SK-N-SH (cell line): ENCODE measurements at regions not wholly inside any gene's neighbourhood (a gene's known extent, or its start where the extent isn't known, plus 50 kb on each side); places are given as distances from the start of the nearest gene placed in this dataset.

Experiments
- CTCF ChIA-PET: fragments of 300-600, 350-600 bp; formaldehyde crosslinking; extraction: SDS; loops from one replicate; lab custom pipeline; 2021; lab: Yijun Ruan, JAX
- POLR2A ChIA-PET: fragments of 350-600 bp; sonication (Branson Sonifier 250); formaldehyde crosslinking; extraction: SDS; loops from one replicate; lab custom pipeline; 2020; ENCODE audit warnings: antibody characterized with exemption, inconsistent platforms; lab: Yijun Ruan, JAX
- DNase-seq: peaks from one replicate; pipeline ENCODE4 v3.0.0; 2012
- H2AFZ ChIP-seq: fragments of 200-600 bp; sonication (generic); 2 replicates; pipeline ENCODE4 v1.8.1; 2016; ENCODE audit warnings: antibody characterized with exemption, mild to moderate bottlenecking, low read depth
- H3F3A ChIP-seq: fragments of 200-600 bp; sonication (generic); replicated peaks from 2 replicates; pipeline ENCODE3; 2016; ENCODE audit warnings: antibody characterized with exemption, mild to moderate bottlenecking; ENCODE audit not compliant: insufficient read depth
- H3K27ac ChIP-seq, 2 experiments: fragments of 200-500 bp in 1 of 2; fragments of 200-600 bp in 1 of 2; sonication (Bioruptor generic) in 1 of 2; sonication (generic), shearing (Covaris generic) in 1 of 2; 2 replicates each; pipeline versions ENCODE4 v1.5.1 to v1.6.1; 2014 to 2016; ENCODE audit warnings: low read depth in 2 of 2, inconsistent platforms in 1 of 2, low read length in 1 of 2, mild to moderate bottlenecking in 1 of 2, mixed read lengths in 1 of 2
- H3K27me3 ChIP-seq: fragments of 200-600 bp; sonication (generic), shearing (Covaris generic); 2 replicates; pipeline ENCODE4 v1.6.1; 2016; ENCODE audit warnings: mixed run types; ENCODE audit not compliant: insufficient read depth
- H3K36me3 ChIP-seq, 2 experiments: fragments of 200-500 bp in 1 of 2; fragments of 200-600 bp in 1 of 2; sonication (Bioruptor generic) in 1 of 2; sonication (generic) in 1 of 2; replicated peaks in 1 of 2; 2 replicates each; pipeline versions ENCODE3 to v1.5.1; 2014 to 2016; ENCODE audit warnings: low read length in 1 of 2, mild to moderate bottlenecking in 1 of 2; ENCODE audit not compliant: insufficient read depth in 2 of 2, control insufficient read depth in 1 of 2
- H3K4me1 ChIP-seq, 2 experiments: fragments of 200-500 bp in 1 of 2; fragments of 200-600 bp in 1 of 2; sonication (Bioruptor generic) in 1 of 2; sonication (generic), shearing (Covaris generic) in 1 of 2; 2 replicates each; pipeline versions ENCODE4 v1.5.1 to v1.6.1; 2014 to 2016; ENCODE audit warnings: low read depth in 1 of 2, low read length in 1 of 2, mixed run types in 1 of 2; ENCODE audit not compliant: insufficient read depth in 2 of 2, control insufficient read depth in 1 of 2
- H3K4me2 ChIP-seq: fragments of 200-600 bp; sonication (generic), shearing (Covaris generic); 2 replicates; pipeline ENCODE4 v1.6.1; 2017; ENCODE audit warnings: mixed run types
- H3K4me3 ChIP-seq, 2 experiments: fragments of 200-500 bp in 1 of 2; fragments of 200-600 bp in 1 of 2; sonication (Bioruptor generic) in 1 of 2; sonication (generic), shearing (Covaris generic) in 1 of 2; 2 replicates each; pipeline versions ENCODE4 v1.5.1 to v1.8.1; 2014 to 2016; ENCODE audit warnings: low read depth in 2 of 2, inconsistent platforms in 1 of 2, low read length in 1 of 2, mild to moderate bottlenecking in 1 of 2, mixed read lengths in 1 of 2, moderate library complexity in 1 of 2
- H3K79me2 ChIP-seq: fragments of 200-600 bp; sonication (generic); 2 replicates; pipeline ENCODE4 v1.8.1; 2017; ENCODE audit warnings: mild to moderate bottlenecking; ENCODE audit not compliant: insufficient read depth
- H3K9ac ChIP-seq: fragments of 200-600 bp; sonication (generic); 2 replicates; pipeline ENCODE4 v1.6.1; 2017; ENCODE audit warnings: mixed run types
- H3K9me2 ChIP-seq: fragments of 200-600 bp; sonication (generic); 2 replicates; pipeline ENCODE4 v1.6.1; 2017; ENCODE audit warnings: mixed run types
- H3K9me3 ChIP-seq: fragments of 200-600 bp; sonication (generic); 2 replicates; pipeline ENCODE4 v1.6.1; 2017; ENCODE audit warnings: mixed run types, mild to moderate bottlenecking, moderate library complexity
- H4K20me1 ChIP-seq: fragments of 200-600 bp; sonication (generic); 2 replicates; pipeline ENCODE4 v1.6.1; 2017; ENCODE audit warnings: mild to moderate bottlenecking, mixed run types; ENCODE audit not compliant: insufficient read depth
- EP300 ChIP-seq, 2 experiments: IDR thresholded peaks; 2 replicates each; pipeline versions ENCODE4 v1.4.0 to v1.6.1; 2012; ENCODE audit warnings: borderline replicate concordance in 1 of 2, low read depth in 1 of 2, low read length in 1 of 2
- FOSL2 ChIP-seq: IDR thresholded peaks from 2 replicates; pipeline ENCODE4 v1.4.0; 2012; ENCODE audit warnings: low read depth, mild to moderate bottlenecking, moderate library complexity, borderline replicate concordance
- FOXM1 ChIP-seq: IDR thresholded peaks from 2 replicates; pipeline ENCODE4 v1.4.0; 2012; ENCODE audit warnings: low read depth, mild to moderate bottlenecking
- GABPA ChIP-seq: IDR thresholded peaks from 2 replicates; pipeline ENCODE4 v1.4.0; 2012; ENCODE audit warnings: low read depth, mild to moderate bottlenecking
- GATA2 ChIP-seq: sonication (generic); formaldehyde crosslinking; IDR thresholded peaks from 2 replicates; pipeline ENCODE4 v1.5.0; 2020; ENCODE audit warnings: mild to moderate bottlenecking, missing genetic modification reagents
- MEF2A ChIP-seq: IDR thresholded peaks from 2 replicates; pipeline ENCODE4 v1.4.0; 2012; ENCODE audit warnings: low read depth, borderline replicate concordance
- NFIC ChIP-seq: IDR thresholded peaks from 2 replicates; pipeline ENCODE4 v1.4.0; 2012; ENCODE audit warnings: borderline replicate concordance
- NRF1 ChIP-seq: IDR thresholded peaks from 2 replicates; pipeline ENCODE4 v1.6.1; 2012; ENCODE audit warnings: low read depth, mild to moderate bottlenecking, low read length
- PBX3 ChIP-seq: IDR thresholded peaks from 2 replicates; pipeline ENCODE4; 2012
- POLR2AphosphoS5 ChIP-seq: IDR thresholded peaks from 2 replicates; pipeline ENCODE4 v1.6.1; 2012; ENCODE audit warnings: low read depth, low read length
- RAD21 ChIP-seq: IDR thresholded peaks from 2 replicates; pipeline ENCODE4 v1.6.1; 2012; ENCODE audit warnings: mild to moderate bottlenecking, low read length
- RXRA ChIP-seq: IDR thresholded peaks from 2 replicates; pipeline ENCODE4 v1.4.0; 2012; ENCODE audit warnings: low read depth, mild to moderate bottlenecking, borderline replicate concordance
- SIN3A ChIP-seq: IDR thresholded peaks from 2 replicates; pipeline ENCODE4 v1.6.1; 2012; ENCODE audit warnings: low read depth, mild to moderate bottlenecking, low read length, moderate library complexity, borderline replicate concordance
- SMC3 ChIP-seq: IDR thresholded peaks from 2 replicates; pipeline ENCODE4 v1.6.1; 2012; ENCODE audit warnings: low read depth, low read length, improper control_type of control experiment
- TAF1 ChIP-seq: IDR thresholded peaks from 2 replicates; pipeline ENCODE4 v1.6.1; 2012; ENCODE audit warnings: low read depth, mild to moderate bottlenecking, low read length, moderate library complexity, borderline replicate concordance
- USF1 ChIP-seq: IDR thresholded peaks from 2 replicates; pipeline ENCODE4 v1.4.0; 2012; ENCODE audit warnings: low read depth, borderline replicate concordance
- YY1 ChIP-seq: IDR thresholded peaks from 2 replicates; pipeline ENCODE4 v1.4.0; 2012; ENCODE audit warnings: low read depth, mild to moderate bottlenecking
- WGBS: methylation state at CpG from one replicate; pipeline ENCODE4 v1.1.6; 2017; ENCODE audit warnings: low lambda C conversion rate; 5-methylcytosine and 5-hydroxymethylcytosine counted together
- TF ChIP-seq, protein P1 (sequence below): IDR thresholded peaks from 2 replicates; pipeline ENCODE4 v1.4.0; 2012; ENCODE audit warnings: low read depth, borderline replicate concordance

DNA sequence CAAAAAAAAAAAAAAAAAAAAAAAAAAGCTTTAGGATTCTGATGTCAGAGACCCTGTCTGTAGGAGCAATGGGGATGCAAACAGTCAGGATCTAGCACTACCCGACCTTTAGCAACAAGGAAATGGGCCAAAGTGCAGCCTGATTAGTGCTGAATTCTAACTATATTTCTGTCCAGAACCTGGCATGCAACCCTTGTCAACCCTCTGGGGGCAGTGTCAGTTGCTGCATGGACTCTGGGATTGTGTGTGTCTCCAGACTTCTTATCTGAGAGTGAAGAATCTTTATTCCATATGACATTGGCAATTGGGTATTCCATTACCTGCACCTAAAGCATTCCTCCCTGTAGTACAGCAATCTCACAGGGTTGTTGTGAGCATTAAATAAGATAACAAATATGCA lies 120.3 kb upstream of the CRHR1 start:
- CTCF ChIA-PET = no interaction called here

GRCh38 chr17:45664921-45665320 lies 119.2 kb upstream of the CRHR1 start:
- Histone ChIP-seq H3K9me3 (no peaks in the 10 kb centered on the region), H3K4me3 (no peak overlapping the region), H3K36me3 (no peaks in the 10 kb centered on the region), H4K20me1 (no peaks in the 10 kb centered on the region), H3K79me2 (no peaks in the 10 kb centered on the region)
- CTCF ChIA-PET = interaction anchor here (2.1 to 3.1 kb wide), 2 partner anchors 25 to 167 kb away, joined by 8 to 25 read pairs; no protein-coding TSS in a partner anchor
- no peak for TF ChIP-seq SIN3A
- no peak for TF ChIP-seq EP300 (IDR thresholded peaks at IDR 0.05; ENCODE audit: borderline replicate concordance in 1 of 2, low read depth in 1 of 2, low read length in 1 of 2)
- TF ChIP-seq SMC3 = no peak
- TF ChIP-seq GATA2 (CRISPR knock-in tag) = no peak
- TF ChIP-seq NRF1 = no peak
- no peak for TF ChIP-seq TAF1
- no peak for TF ChIP-seq FOXM1
- TF ChIP-seq FOSL2 = no peak
- TF ChIP-seq PBX3 = no peak
- TF ChIP-seq, protein P1, sequence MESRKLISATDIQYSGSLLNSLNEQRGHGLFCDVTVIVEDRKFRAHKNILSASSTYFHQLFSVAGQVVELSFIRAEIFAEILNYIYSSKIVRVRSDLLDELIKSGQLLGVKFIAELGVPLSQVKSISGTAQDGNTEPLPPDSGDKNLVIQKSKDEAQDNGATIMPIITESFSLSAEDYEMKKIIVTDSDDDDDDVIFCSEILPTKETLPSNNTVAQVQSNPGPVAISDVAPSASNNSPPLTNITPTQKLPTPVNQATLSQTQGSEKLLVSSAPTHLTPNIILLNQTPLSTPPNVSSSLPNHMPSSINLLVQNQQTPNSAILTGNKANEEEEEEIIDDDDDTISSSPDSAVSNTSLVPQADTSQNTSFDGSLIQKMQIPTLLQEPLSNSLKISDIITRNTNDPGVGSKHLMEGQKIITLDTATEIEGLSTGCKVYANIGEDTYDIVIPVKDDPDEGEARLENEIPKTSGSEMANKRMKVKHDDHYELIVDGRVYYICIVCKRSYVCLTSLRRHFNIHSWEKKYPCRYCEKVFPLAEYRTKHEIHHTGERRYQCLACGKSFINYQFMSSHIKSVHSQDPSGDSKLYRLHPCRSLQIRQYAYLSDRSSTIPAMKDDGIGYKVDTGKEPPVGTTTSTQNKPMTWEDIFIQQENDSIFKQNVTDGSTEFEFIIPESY = no peak
- TF ChIP-seq RXRA = no peak
- no peak for TF ChIP-seq USF1
- TF ChIP-seq NFIC = no peak
- no peak for TF ChIP-seq YY1
- TF ChIP-seq POLR2AphosphoS5 = no peak
- TF ChIP-seq, all 33 proteins: peak for 0
- no peaks in the 10 kb centered on the region for H3K9me2 ChIP-seq
- POLR2A ChIA-PET = no interaction called here
- H3K27ac ChIP-seq = no peak overlapping the region
- no peak for DNase-seq
- H3F3A ChIP-seq = no peaks in the 10 kb centered on the region
- WGBS = 49% methylated on average over 6 of the region's 6 CpGs
- H3K4me2 ChIP-seq = no peak overlapping the region
- peaks cover 23% of the 10 kb centered on the region for H3K27me3 ChIP-seq
- no peak overlapping the region for H3K9ac ChIP-seq
- no peaks in the 10 kb centered on the region for H3K4me1 ChIP-seq
- no peak overlapping the region for H2AFZ ChIP-seq

More for the DNA sequence above, 120.3 kb upstream of the CRHR1 start:
- H2AFZ ChIP-seq = no peak overlapping the region
- peaks cover 23% of the 10 kb centered on the region for H3K27me3 ChIP-seq
- H4K20me1 ChIP-seq = no peaks in the 10 kb centered on the region
- no peaks in the 10 kb centered on the region for H3K9me3 ChIP-seq
- H3K79me2 ChIP-seq = no peaks in the 10 kb centered on the region
- POLR2A ChIA-PET = no interaction called here
- no peak overlapping the region for H3K4me2 ChIP-seq
- H3K9ac ChIP-seq = no peak overlapping the region
- no peaks in the 10 kb centered on the region for H3K4me1 ChIP-seq
- H3F3A ChIP-seq = no peaks in the 10 kb centered on the region
- no peak overlapping the region for H3K4me3 ChIP-seq
- no peak for DNase-seq
- H3K27ac ChIP-seq = no peak overlapping the region
- H3K36me3 ChIP-seq = no peaks in the 10 kb centered on the region
- TF ChIP-seq FOSL2 (no peak), GABPA (no peak), RAD21 (0 out of 2 replicates have a peak, but pooled peaks have one; percentile 3), MEF2A (no peak)
- TF ChIP-seq, all 33 proteins: peak for 1
- WGBS = 35% methylated on average over 1 of the region's 1 CpG
- H3K9me2 ChIP-seq = no peaks in the 10 kb centered on the region
